ENCODE measurements at regions not wholly inside any gene's neighbourhood (a gene's known extent, or its start where the extent isn't known, plus 50 kb on each side); places are given as distances from the start of the nearest gene placed in this dataset.

- DNase-seq: no peak
- no peaks in the 10 kb centered on the region for H3K79me2 ChIP-seq (ENCODE audit: insufficient read depth, low read length)
- H4K20me1 ChIP-seq (ENCODE audit: insufficient read depth, low read length): no peaks in the 10 kb centered on the region
- no peak for TF ChIP-seq EZH2 (IDR thresholded peaks at IDR 0.05; ENCODE audit: borderline replicate concordance, low read depth, low read length, severe bottlenecking)
- no peak for TF ChIP-seq CTCF (IDR thresholded peaks at IDR 0.05; ENCODE audit: borderline replicate concordance, extremely low read depth, low read length, poor library complexity, severe bottlenecking)
- H3K4me2 ChIP-seq (ENCODE audit: insufficient read depth, low read length): no peak overlapping the region
- no peak overlapping the region for H2AFZ ChIP-seq (ENCODE audit: low read depth, low read length)
- H3K27me3 ChIP-seq (ENCODE audit: insufficient read depth, low read length, poor library complexity): peaks cover 5% of the 10 kb centered on the region
- no peak for ATAC-seq (ENCODE audit: insufficient read depth, low read depth)
- no peaks in the 10 kb centered on the region for H3K4me1 ChIP-seq (ENCODE audit: insufficient read depth, low read length)
- H3K9ac ChIP-seq (ENCODE audit: low read depth, low read length): no peak overlapping the region
- no peak overlapping the region for H3K27ac ChIP-seq (ENCODE audit: low read length)
- H3K36me3 ChIP-seq (ENCODE audit: insufficient read depth, low read length): no peaks in the 10 kb centered on the region
- H3K4me3 ChIP-seq (ENCODE audit: low read depth in 1 of 2, low read length in 2 of 2): no peak overlapping the region
- H3K9me3 ChIP-seq (ENCODE audit: insufficient read depth, low read length, severe bottlenecking): no peaks in the 10 kb centered on the region
These were observed 169.2 kb downstream of the ANXA2 start for GRCh38 chr15:60228619-60229018.

GRCh38 chr15:60235951-60236710 is 161.7 kb downstream of the ANXA2 start:
- no peak overlapping the region for H3K4me2 ChIP-seq (ENCODE audit: insufficient read depth, low read length)
- H3K27me3 ChIP-seq (ENCODE audit: insufficient read depth, low read length, poor library complexity): peaks cover 2% of the 10 kb centered on the region
- H3K27ac ChIP-seq (ENCODE audit: low read length): no peak overlapping the region
- no peaks in the 10 kb centered on the region for H3K4me1 ChIP-seq (ENCODE audit: insufficient read depth, low read length)
- H3K9ac ChIP-seq (ENCODE audit: low read depth, low read length): no peak overlapping the region
- H3K36me3 ChIP-seq (ENCODE audit: insufficient read depth, low read length): no peaks in the 10 kb centered on the region
- no peak for TF ChIP-seq CTCF (IDR thresholded peaks at IDR 0.05; ENCODE audit: borderline replicate concordance, extremely low read depth, low read length, poor library complexity, severe bottlenecking)
- no peak for TF ChIP-seq EZH2 (IDR thresholded peaks at IDR 0.05; ENCODE audit: borderline replicate concordance, low read depth, low read length, severe bottlenecking)
- H2AFZ ChIP-seq (ENCODE audit: low read depth, low read length): no peak overlapping the region
- H4K20me1 ChIP-seq (ENCODE audit: insufficient read depth, low read length): no peaks in the 10 kb centered on the region
- no peak for ATAC-seq (ENCODE audit: insufficient read depth, low read depth)
- H3K79me2 ChIP-seq (ENCODE audit: insufficient read depth, low read length): no peaks in the 10 kb centered on the region
- no peaks in the 10 kb centered on the region for H3K9me3 ChIP-seq (ENCODE audit: insufficient read depth, low read length, severe bottlenecking)
- no peak for DNase-seq
- no peak overlapping the region for H3K4me3 ChIP-seq (ENCODE audit: low read depth in 1 of 2, low read length in 2 of 2)

GRCh38 chr15:60237446-60237845 is 160.3 kb downstream of the ANXA2 start:
- Histone ChIP-seq H4K20me1 (ENCODE audit: insufficient read depth, low read length) (no peaks in the 10 kb centered on the region), H3K27me3 (ENCODE audit: insufficient read depth, low read length, poor library complexity) (no peaks in the 10 kb centered on the region), H2AFZ (ENCODE audit: low read depth, low read length) (no peak overlapping the region), H3K9ac (ENCODE audit: low read depth, low read length) (no peak overlapping the region), H3K9me3 (ENCODE audit: insufficient read depth, low read length, severe bottlenecking) (no peaks in the 10 kb centered on the region), H3K79me2 (ENCODE audit: insufficient read depth, low read length) (no peaks in the 10 kb centered on the region), H3K4me2 (ENCODE audit: insufficient read depth, low read length) (no peak overlapping the region), H3K36me3 (ENCODE audit: insufficient read depth, low read length) (no peaks in the 10 kb centered on the region), H3K4me1 (ENCODE audit: insufficient read depth, low read length) (no peaks in the 10 kb centered on the region), H3K27ac (ENCODE audit: low read length) (no peak overlapping the region), H3K4me3 (ENCODE audit: low read depth in 1 of 2, low read length in 2 of 2) (no peak overlapping the region)
- DNase-seq: no peak
- ATAC-seq (ENCODE audit: insufficient read depth, low read depth): no peak
- no peak for TF ChIP-seq EZH2 (IDR thresholded peaks at IDR 0.05; ENCODE audit: borderline replicate concordance, low read depth, low read length, severe bottlenecking)
- TF ChIP-seq CTCF (IDR thresholded peaks at IDR 0.05; ENCODE audit: borderline replicate concordance, extremely low read depth, low read length, poor library complexity, severe bottlenecking): no peak
